Upper lobe of left lung (tissue), 4 donors: ENCODE measurements at regions not wholly inside any gene's neighbourhood (a gene's known extent, or its start where the extent isn't known, plus 50 kb on each side); places are given as distances from the start of the nearest gene placed in this dataset.

Experiments
- POLR2A ChIP-seq, 4 donors: fragments of 450-650 bp; IDR thresholded peaks; one replicate each; pipeline ENCODE4 v1.5.1; 2016 to 2017; ENCODE audit warnings: antibody characterized with exemption in 4 of 4, mild to moderate bottlenecking in 2 of 4
- TF ChIP-seq, protein P1 (sequence below), 6 experiments: fragments of 450-650 bp in 4 of 6; fragments of 200-600 bp in 2 of 6; sonication (generic) in 2 of 6; IDR thresholded peaks; one replicate each; pipeline ENCODE4 v1.5.1; 2016 to 2019; ENCODE audit warnings: antibody characterized with exemption in 6 of 6

- TF ChIP-seq, protein P1, sequence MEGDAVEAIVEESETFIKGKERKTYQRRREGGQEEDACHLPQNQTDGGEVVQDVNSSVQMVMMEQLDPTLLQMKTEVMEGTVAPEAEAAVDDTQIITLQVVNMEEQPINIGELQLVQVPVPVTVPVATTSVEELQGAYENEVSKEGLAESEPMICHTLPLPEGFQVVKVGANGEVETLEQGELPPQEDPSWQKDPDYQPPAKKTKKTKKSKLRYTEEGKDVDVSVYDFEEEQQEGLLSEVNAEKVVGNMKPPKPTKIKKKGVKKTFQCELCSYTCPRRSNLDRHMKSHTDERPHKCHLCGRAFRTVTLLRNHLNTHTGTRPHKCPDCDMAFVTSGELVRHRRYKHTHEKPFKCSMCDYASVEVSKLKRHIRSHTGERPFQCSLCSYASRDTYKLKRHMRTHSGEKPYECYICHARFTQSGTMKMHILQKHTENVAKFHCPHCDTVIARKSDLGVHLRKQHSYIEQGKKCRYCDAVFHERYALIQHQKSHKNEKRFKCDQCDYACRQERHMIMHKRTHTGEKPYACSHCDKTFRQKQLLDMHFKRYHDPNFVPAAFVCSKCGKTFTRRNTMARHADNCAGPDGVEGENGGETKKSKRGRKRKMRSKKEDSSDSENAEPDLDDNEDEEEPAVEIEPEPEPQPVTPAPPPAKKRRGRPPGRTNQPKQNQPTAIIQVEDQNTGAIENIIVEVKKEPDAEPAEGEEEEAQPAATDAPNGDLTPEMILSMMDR (IDR thresholded peaks at IDR 0.05) = no peak
- TF ChIP-seq POLR2A (IDR thresholded peaks at IDR 0.05) = no peak
Measured at GRCh38 chr1:55848906-55849305, 633.7 kb upstream of the USP24 start.
